ENCODE measurements at regions not wholly inside any gene's neighbourhood (a gene's known extent, or its start where the extent isn't known, plus 50 kb on each side); places are given as distances from the start of the nearest gene placed in this dataset.
"Not testable (repeated sequence)": the region's sequence is repeated elsewhere in the genome, so short reads cannot be mapped to it uniquely, and the experiment has no call there.

DNA sequence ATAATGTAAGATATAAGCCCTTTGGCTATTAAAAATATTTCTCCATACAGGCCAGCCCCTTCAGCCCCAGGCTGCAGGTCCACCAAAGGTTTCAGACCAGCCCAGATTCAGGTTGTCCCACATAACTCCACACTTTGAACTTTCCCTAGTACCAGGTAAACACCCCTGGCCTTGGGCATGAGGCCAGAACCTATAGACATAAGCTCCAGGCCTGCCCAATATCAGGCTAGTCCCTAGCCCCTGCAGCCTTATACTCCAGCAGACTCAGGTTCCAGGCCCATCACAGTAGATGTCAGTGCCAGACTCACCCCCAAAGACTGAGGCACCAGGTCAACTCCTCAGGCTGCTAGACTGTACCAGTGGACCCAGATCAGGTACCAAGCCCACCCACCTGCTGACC lies 178.5 kb upstream of the DAAM1 start:
- H3K9me3 ChIP-seq (ENCODE audit: control insufficient read depth in 1 of 2, low read length in 2 of 2), result peaks cover 0 to 9% of the 10 kb centered on the region in 2 donors
- H3K4me3 ChIP-seq (ENCODE audit: low read depth in 1 of 2, low read length in 2 of 2), result no peak overlapping the region
- no peaks in the 10 kb centered on the region for H3K4me1 ChIP-seq (ENCODE audit: control insufficient read depth in 1 of 2, insufficient read depth in 2 of 2, low read length in 2 of 2)
- H3K27ac ChIP-seq (ENCODE audit: low read depth, low read length), result no peak overlapping the region
- H3K36me3 ChIP-seq (ENCODE audit: control insufficient read depth in 1 of 2, insufficient read depth in 2 of 2, low read length in 2 of 2), result no peaks in the 10 kb centered on the region
- no peaks in the 10 kb centered on the region for H3K27me3 ChIP-seq (ENCODE audit: control insufficient read depth in 1 of 2, insufficient read depth in 2 of 2, low read length in 2 of 2)
- no peak overlapping the region for H3K9ac ChIP-seq (ENCODE audit: low read depth in 1 of 2, low read length in 2 of 2)

DNA sequence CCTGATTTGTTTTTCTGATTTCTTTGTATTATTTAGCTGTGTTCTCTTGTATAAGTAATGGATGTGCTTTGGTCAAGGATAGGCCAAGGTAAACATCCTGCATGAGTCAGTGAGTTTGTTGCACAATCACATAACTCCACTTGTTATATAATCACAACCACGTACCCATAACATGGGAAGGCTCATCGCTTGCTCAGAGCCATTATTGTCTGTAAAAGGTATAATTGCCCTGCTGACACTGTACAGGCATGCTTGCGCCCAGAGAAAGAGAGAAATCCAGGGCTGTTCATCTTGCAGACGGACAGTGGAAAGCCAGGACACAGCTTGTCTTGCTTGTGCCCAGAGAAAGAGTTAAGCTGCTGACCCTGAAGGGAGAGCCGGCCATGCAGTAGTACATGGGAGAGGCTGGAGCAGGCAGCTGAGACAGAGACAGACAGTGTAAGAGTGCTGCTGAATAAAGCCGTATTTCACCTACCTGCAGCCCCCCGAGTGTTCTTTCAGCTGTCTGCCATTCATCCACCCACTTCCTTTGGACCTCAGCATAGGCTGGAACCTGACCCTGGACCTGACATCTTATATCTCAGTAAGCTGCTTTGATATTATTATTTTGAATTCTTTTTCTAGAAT lies 174.7 kb upstream of the DAAM1 start:
- H3K9me3 ChIP-seq (ENCODE audit: control insufficient read depth in 1 of 2, low read length in 2 of 2), result peaks cover 0 to 9% of the 10 kb centered on the region in 2 donors
- H3K27me3 ChIP-seq (ENCODE audit: control insufficient read depth in 1 of 2, insufficient read depth in 2 of 2, low read length in 2 of 2), result no peaks in the 10 kb centered on the region
- no peaks in the 10 kb centered on the region for H3K36me3 ChIP-seq (ENCODE audit: control insufficient read depth in 1 of 2, insufficient read depth in 2 of 2, low read length in 2 of 2)
- H3K4me1 ChIP-seq (ENCODE audit: control insufficient read depth in 1 of 2, insufficient read depth in 2 of 2, low read length in 2 of 2), result no peaks in the 10 kb centered on the region
- H3K9ac ChIP-seq (ENCODE audit: low read depth in 1 of 2, low read length in 2 of 2), result no peak overlapping the region
- H3K4me3 ChIP-seq (ENCODE audit: low read depth in 1 of 2, low read length in 2 of 2), result no peak overlapping the region
- H3K27ac ChIP-seq (ENCODE audit: low read depth, low read length), result no peak overlapping the region

DNA sequence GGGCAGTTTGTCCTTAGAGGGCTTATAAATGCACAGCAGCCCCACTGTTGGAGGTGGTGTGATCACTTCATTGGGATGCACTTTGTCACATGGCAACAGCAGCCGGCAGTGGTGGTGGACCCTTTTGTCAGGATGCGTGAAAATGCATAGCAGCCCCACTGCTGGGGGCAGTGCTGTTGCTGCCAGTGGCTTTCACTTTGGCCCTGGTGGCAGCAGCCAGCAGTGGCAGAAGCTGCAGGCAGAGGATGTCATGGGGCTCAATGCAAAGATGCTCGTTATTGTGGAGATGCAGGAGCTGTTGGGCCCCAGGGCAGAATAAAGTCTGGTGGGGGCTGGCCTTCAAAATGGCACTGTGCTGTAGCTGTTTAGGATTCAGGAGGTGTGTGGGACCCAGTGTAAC lies 173.0 kb upstream of the DAAM1 start:
- Histone ChIP-seq H3K36me3 (ENCODE audit: control insufficient read depth in 1 of 2, insufficient read depth in 2 of 2, low read length in 2 of 2) (no peaks in the 10 kb centered on the region), H3K4me1 (ENCODE audit: control insufficient read depth in 1 of 2, insufficient read depth in 2 of 2, low read length in 2 of 2) (no peaks in the 10 kb centered on the region), H3K9me3 (ENCODE audit: control insufficient read depth in 1 of 2, low read length in 2 of 2) (peaks cover 0 to 9% of the 10 kb centered on the region in 2 donors), H3K4me3 (ENCODE audit: low read depth in 1 of 2, low read length in 2 of 2) (no peak overlapping the region), H3K9ac (ENCODE audit: low read depth in 1 of 2, low read length in 2 of 2) (no peak overlapping the region), H3K27me3 (ENCODE audit: control insufficient read depth in 1 of 2, insufficient read depth in 2 of 2, low read length in 2 of 2) (no peaks in the 10 kb centered on the region), H3K27ac (ENCODE audit: low read depth, low read length) (no peak overlapping the region)

DNA sequence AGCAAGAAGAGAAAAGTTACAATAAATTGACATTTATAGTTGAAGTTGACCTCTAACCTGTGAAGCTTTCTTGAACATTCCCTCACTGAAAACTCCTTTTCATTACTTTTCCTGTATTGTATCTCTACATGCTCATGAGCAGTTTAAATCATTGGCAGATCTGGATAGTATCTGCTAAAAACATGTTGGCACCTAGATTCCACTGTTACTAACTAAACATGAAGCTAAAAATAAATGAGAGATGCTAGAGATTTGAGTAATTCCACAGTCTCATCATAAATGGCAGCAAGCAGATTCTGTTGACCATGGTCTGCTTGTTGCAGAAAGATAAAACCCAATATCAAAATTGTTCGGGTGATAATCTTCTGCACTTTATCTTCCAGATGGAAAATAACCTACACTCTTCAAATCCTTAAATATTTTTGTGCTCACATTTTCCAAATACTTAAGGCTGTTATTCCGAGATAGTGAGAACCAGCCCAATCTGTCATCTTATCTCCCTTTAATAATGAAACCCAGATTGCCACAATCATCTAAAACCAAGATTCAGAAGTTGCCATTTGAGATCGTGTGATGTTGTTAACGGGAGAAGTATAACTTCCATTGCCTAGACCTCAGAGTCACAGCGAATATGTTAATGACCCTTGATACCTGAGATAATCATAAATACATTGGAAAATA lies 171.0 kb upstream of the DAAM1 start:
- Histone ChIP-seq H3K9ac (ENCODE audit: low read depth in 1 of 2, low read length in 2 of 2) (no peak overlapping the region), H3K4me3 (ENCODE audit: low read depth in 1 of 2, low read length in 2 of 2) (no peak overlapping the region), H3K36me3 (ENCODE audit: control insufficient read depth in 1 of 2, insufficient read depth in 2 of 2, low read length in 2 of 2) (no peaks in the 10 kb centered on the region), H3K9me3 (ENCODE audit: control insufficient read depth in 1 of 2, low read length in 2 of 2) (peaks cover 0 to 4% of the 10 kb centered on the region in 2 donors), H3K27me3 (ENCODE audit: control insufficient read depth in 1 of 2, insufficient read depth in 2 of 2, low read length in 2 of 2) (no peaks in the 10 kb centered on the region), H3K4me1 (ENCODE audit: control insufficient read depth in 1 of 2, insufficient read depth in 2 of 2, low read length in 2 of 2) (no peaks in the 10 kb centered on the region), H3K27ac (ENCODE audit: low read depth, low read length) (no peak overlapping the region)

DNA sequence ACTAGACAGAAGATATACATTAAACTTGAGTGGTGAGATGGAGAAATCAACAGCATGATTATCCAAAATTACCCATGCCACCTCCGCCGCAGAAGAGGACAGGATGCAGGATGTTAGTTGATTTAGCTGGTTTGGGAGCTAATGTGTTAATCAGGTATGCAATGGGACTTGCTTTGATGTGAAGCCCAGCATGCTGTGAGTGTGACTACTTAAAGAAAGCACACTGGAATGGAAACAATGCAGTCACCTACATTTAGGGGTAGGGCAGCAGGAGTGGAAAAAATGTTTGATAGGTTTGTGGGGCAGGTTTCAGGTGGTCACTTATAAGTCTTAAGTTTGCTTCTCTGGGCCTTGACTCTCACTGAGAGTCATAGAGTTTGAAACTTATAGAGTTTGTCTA lies 170.0 kb upstream of the DAAM1 start:
- no peak overlapping the region for H3K9ac ChIP-seq (ENCODE audit: low read depth in 1 of 2, low read length in 2 of 2)
- H3K36me3 ChIP-seq (ENCODE audit: control insufficient read depth in 1 of 2, insufficient read depth in 2 of 2, low read length in 2 of 2), result no peaks in the 10 kb centered on the region
- no peaks in the 10 kb centered on the region for H3K4me1 ChIP-seq (ENCODE audit: control insufficient read depth in 1 of 2, insufficient read depth in 2 of 2, low read length in 2 of 2)
- no peaks in the 10 kb centered on the region for H3K9me3 ChIP-seq (ENCODE audit: control insufficient read depth in 1 of 2, low read length in 2 of 2)
- no peaks in the 10 kb centered on the region for H3K27me3 ChIP-seq (ENCODE audit: control insufficient read depth in 1 of 2, insufficient read depth in 2 of 2, low read length in 2 of 2)
- no peak overlapping the region for H3K4me3 ChIP-seq (ENCODE audit: low read depth in 1 of 2, low read length in 2 of 2)
- H3K27ac ChIP-seq (ENCODE audit: low read depth, low read length), result no peak overlapping the region

DNA sequence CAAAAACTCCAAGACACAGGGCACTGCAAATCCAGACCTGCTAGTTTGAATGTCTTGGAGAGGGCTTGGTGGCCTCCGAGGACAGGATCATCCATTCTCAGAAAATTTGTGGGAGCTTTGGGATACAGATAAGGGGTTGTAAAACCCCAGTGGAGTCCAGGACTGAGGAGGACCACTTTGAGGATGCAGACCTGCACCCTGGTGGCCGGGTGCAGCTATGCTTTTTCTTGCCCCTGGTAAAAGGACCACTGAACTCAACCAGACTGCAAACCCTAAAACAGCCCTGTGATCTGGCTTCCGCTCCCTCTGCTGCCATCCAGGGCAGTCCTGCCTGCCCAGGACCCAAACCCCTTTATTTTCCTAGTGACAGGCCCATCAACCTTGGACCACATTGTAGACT lies 169.5 kb upstream of the DAAM1 start:
- no peaks in the 10 kb centered on the region for H3K4me1 ChIP-seq (ENCODE audit: control insufficient read depth in 1 of 2, insufficient read depth in 2 of 2, low read length in 2 of 2)
- no peak overlapping the region for H3K9ac ChIP-seq (ENCODE audit: low read depth in 1 of 2, low read length in 2 of 2)
- no peaks in the 10 kb centered on the region for H3K36me3 ChIP-seq (ENCODE audit: control insufficient read depth in 1 of 2, insufficient read depth in 2 of 2, low read length in 2 of 2)
- no peaks in the 10 kb centered on the region for H3K9me3 ChIP-seq (ENCODE audit: control insufficient read depth in 1 of 2, low read length in 2 of 2)
- H3K4me3 ChIP-seq (ENCODE audit: low read depth in 1 of 2, low read length in 2 of 2), result no peak overlapping the region
- no peaks in the 10 kb centered on the region for H3K27me3 ChIP-seq (ENCODE audit: control insufficient read depth in 1 of 2, insufficient read depth in 2 of 2, low read length in 2 of 2)
- H3K27ac ChIP-seq (ENCODE audit: low read depth, low read length), result no peak overlapping the region

DNA sequence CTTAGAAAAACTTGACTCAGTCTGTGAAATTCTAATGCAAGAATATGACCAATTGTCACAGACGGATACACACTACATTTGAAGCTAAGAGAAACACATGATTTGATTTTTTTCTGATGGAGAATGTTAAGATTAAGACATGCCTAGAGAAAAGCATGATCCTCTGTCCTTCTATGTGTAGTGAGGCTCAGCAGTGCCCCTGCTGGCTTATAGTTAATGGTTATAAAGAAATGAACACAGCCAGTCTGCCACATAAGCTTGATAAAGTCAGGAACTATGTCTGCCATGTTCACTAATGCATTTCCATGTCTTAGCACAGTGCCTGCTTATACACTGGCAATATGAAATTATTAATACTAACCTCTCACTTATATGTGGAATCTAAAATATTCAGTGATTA lies 168.1 kb upstream of the DAAM1 start:
- Histone ChIP-seq H3K4me1 (ENCODE audit: control insufficient read depth in 1 of 2, insufficient read depth in 2 of 2, low read length in 2 of 2) (no peaks in the 10 kb centered on the region), H3K9ac (ENCODE audit: low read depth in 1 of 2, low read length in 2 of 2) (no peak overlapping the region), H3K27me3 (ENCODE audit: control insufficient read depth in 1 of 2, insufficient read depth in 2 of 2, low read length in 2 of 2) (no peaks in the 10 kb centered on the region), H3K36me3 (ENCODE audit: control insufficient read depth in 1 of 2, insufficient read depth in 2 of 2, low read length in 2 of 2) (no peaks in the 10 kb centered on the region), H3K4me3 (ENCODE audit: low read depth in 1 of 2, low read length in 2 of 2) (no peak overlapping the region), H3K9me3 (ENCODE audit: control insufficient read depth in 1 of 2, low read length in 2 of 2) (no peaks in the 10 kb centered on the region), H3K27ac (ENCODE audit: low read depth, low read length) (no peak overlapping the region)

DNA sequence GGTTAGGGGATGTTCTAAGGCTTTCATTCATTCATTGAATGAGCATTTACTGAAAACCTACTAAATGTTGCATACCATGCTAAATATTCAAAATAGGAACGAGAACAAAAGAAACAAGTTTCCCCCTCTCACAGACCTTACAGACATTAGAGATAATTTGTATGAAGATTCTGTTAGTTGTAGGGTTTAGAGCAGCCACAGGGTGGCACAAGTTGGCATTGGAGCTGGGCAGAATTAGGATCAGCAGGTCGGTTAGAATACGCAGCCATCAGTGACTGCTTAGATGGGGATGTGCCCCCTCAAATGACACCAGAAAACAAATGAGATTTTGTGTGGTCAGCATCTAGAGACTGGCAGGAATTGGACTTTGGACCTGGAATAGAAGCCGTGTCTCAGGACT lies 166.3 kb upstream of the DAAM1 start:
- Histone ChIP-seq H3K9ac (ENCODE audit: low read depth in 1 of 2, low read length in 2 of 2) (no peak overlapping the region), H3K4me1 (ENCODE audit: control insufficient read depth in 1 of 2, insufficient read depth in 2 of 2, low read length in 2 of 2) (no peaks in the 10 kb centered on the region), H3K27ac (ENCODE audit: low read depth, low read length) (no peak overlapping the region), H3K9me3 (ENCODE audit: control insufficient read depth in 1 of 2, low read length in 2 of 2) (no peaks in the 10 kb centered on the region), H3K36me3 (ENCODE audit: control insufficient read depth in 1 of 2, insufficient read depth in 2 of 2, low read length in 2 of 2) (no peaks in the 10 kb centered on the region), H3K27me3 (ENCODE audit: control insufficient read depth in 1 of 2, insufficient read depth in 2 of 2, low read length in 2 of 2) (no peaks in the 10 kb centered on the region), H3K4me3 (ENCODE audit: low read depth in 1 of 2, low read length in 2 of 2) (no peak overlapping the region)

DNA sequence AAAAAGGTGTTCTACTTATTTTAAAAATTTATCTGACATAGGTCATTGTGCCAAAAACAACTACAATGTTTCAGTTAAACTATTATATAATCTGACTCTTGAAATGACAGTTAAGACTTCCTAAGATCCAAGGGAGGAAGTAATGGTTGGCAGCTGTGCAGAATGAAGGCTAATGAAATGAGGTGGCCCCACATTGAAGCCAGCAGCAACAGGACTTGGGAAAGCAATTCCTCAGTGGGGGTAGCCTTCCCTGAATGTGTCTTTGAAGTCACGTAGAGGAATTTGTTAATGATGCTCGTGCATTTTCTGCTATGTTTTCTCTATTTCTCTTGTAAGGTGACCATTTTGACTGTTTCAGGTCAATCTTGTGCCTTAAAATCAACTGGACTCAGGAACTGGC lies 162.4 kb upstream of the DAAM1 start:
- no peak overlapping the region for H3K4me3 ChIP-seq (ENCODE audit: low read depth in 1 of 2, low read length in 2 of 2)
- no peaks in the 10 kb centered on the region for H3K27me3 ChIP-seq (ENCODE audit: control insufficient read depth in 1 of 2, insufficient read depth in 2 of 2, low read length in 2 of 2)
- H3K4me1 ChIP-seq (ENCODE audit: control insufficient read depth in 1 of 2, insufficient read depth in 2 of 2, low read length in 2 of 2), result no peaks in the 10 kb centered on the region

DNA sequence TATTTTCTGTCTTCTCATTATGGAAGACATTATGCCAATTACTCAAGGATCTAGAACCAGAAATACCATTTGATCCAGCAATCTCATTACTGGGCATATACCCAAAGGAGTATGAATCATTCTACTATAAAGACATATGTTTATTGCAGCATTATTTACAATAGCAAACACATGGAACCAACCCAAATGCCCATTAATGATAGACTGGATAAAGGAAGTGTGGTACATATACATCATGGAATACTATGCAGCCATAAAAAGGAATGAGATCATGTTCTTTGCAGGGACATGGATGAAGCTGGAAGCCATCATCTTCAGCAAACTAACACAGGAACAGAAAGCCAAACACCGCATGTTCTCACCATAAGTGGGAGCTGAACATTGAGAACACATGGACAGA lies 161.8 kb upstream of the DAAM1 start:
- not testable (repeated sequence) for H3K36me3 ChIP-seq (ENCODE audit: control insufficient read depth in 1 of 2, insufficient read depth in 2 of 2, low read length in 2 of 2); H3K4me3 ChIP-seq (ENCODE audit: low read depth in 1 of 2, low read length in 2 of 2); H3K27me3 ChIP-seq (ENCODE audit: control insufficient read depth in 1 of 2, insufficient read depth in 2 of 2, low read length in 2 of 2); H3K27ac ChIP-seq (ENCODE audit: low read depth, low read length); H3K9me3 ChIP-seq (ENCODE audit: control insufficient read depth in 1 of 2, low read length in 2 of 2); H3K4me1 ChIP-seq (ENCODE audit: control insufficient read depth in 1 of 2, insufficient read depth in 2 of 2, low read length in 2 of 2); H3K9ac ChIP-seq (ENCODE audit: low read depth in 1 of 2, low read length in 2 of 2)

More for the DNA sequence above, 162.4 kb upstream of the DAAM1 start:
- Histone ChIP-seq H3K36me3 (ENCODE audit: control insufficient read depth in 1 of 2, insufficient read depth in 2 of 2, low read length in 2 of 2) (no peaks in the 10 kb centered on the region), H3K9me3 (ENCODE audit: control insufficient read depth in 1 of 2, low read length in 2 of 2) (no peaks in the 10 kb centered on the region), H3K27ac (ENCODE audit: low read depth, low read length) (no peak overlapping the region), H3K9ac (ENCODE audit: low read depth in 1 of 2, low read length in 2 of 2) (no peak overlapping the region)

Data from duodenal mucosa (tissue), 2 donors.